Hepatocyte (in vitro differentiated cells): ENCODE measurements at regions not wholly inside any gene's neighbourhood (a gene's known extent, or its start where the extent isn't known, plus 50 kb on each side); places are given as distances from the start of the nearest gene placed in this dataset.

Source experiments
- CTCF ChIP-seq: fragments of 200-600 bp; sonication (generic); IDR thresholded peaks from 2 replicates; pipeline ENCODE4 v1.5.1; 2016; ENCODE audit warnings: antibody characterized with exemption, mild to moderate bottlenecking; ENCODE audit not compliant: poor library complexity
- EZH2 ChIP-seq: fragments of 200-600 bp; sonication (generic); IDR thresholded peaks from 2 replicates; pipeline ENCODE4 v1.6.1; 2016; ENCODE audit warnings: antibody characterized with exemption, mild to moderate bottlenecking, borderline replicate concordance
- EZH2phosphoT487 ChIP-seq: fragments of 200-600 bp; sonication (generic); IDR thresholded peaks from one replicate; pipeline ENCODE4 v1.6.1; 2018; ENCODE audit warnings: antibody characterized with exemption, mild to moderate bottlenecking, low read depth, moderate library complexity; ENCODE audit not compliant: unreplicated experiment, severe bottlenecking

GRCh38 chr5:155472780-155473179 lies 459.2 kb downstream of the KIF4B start:
- TF ChIP-seq EZH2phosphoT487 (no peak), CTCF (no peak), EZH2 (no peak)
